ENCODE measurements at regions not wholly inside any gene's neighbourhood (a gene's known extent, or its start where the extent isn't known, plus 50 kb on each side); places are given as distances from the start of the nearest gene placed in this dataset.

DNA sequence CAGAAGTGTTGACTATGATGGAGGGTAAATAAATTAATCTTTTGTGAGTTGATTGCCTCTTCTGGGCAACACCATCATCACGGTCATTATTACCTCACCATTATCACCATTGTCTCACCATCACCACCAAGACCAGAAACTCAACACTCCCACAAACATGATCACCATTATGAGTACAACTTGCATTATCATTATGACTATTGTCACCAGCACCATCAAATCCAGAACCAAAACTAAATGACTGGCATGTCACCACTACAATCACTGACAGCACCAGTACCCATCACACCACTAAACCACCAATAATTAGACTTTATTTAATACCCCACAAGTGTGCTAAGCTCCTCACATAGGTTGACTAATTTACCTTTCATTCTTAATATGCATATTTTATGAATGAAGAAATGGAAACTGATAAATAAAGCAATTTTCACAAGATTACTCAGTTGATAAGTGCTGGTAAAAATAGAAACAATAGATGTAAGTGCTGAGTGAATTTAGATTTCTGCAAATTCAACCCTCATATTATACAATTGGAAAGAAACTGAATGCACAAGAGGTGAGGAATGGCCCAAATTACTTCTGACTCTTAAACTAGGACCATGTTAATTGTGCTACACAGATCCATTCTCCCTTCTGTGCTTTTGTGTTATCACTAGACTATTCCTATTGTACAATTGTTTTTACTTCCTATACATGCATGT, 517.8 kb upstream of the PAPPA start:
- Mint-ChIP-seq H3K27me3 (ENCODE audit: insufficient read depth) (peaks cover 30% of the 10 kb centered on the region), H3K4me1 (peaks cover 6% of the 10 kb centered on the region), H3K36me3 (ENCODE audit: low read depth) (no peaks in the 10 kb centered on the region), H3K9me3 (no peaks in the 10 kb centered on the region), H3K4me3 (no peak overlapping the region), H3K27ac (no peak overlapping the region)
- Histone ChIP-seq H3K27me3 (ENCODE audit: control insufficient read depth, insufficient read depth, low read length, poor library complexity, severe bottlenecking) (peaks cover 7% of the 10 kb centered on the region), H3K27ac (ENCODE audit: low read depth, low read length) (no peak overlapping the region), H3K9ac (ENCODE audit: extremely low read depth, low read length, poor library complexity, severe bottlenecking) (no peak overlapping the region), H3K4me1 (ENCODE audit: control insufficient read depth, insufficient read depth, low read length) (no peaks in the 10 kb centered on the region), H3K36me3 (ENCODE audit: control insufficient read depth, insufficient read depth, low read length) (no peaks in the 10 kb centered on the region), H3K9me3 (ENCODE audit: control insufficient read depth, low read length) (no peaks in the 10 kb centered on the region), H3K4me3 (ENCODE audit: low read length) (no peak overlapping the region)
- 80 to 84% methylated on average over 1 of the region's 1 CpG for WGBS, 2 experiments (ENCODE audit: insufficient coverage in 1 of 2, insufficient read length in 1 of 2)
- DNase-seq: no peak
- TF ChIP-seq, protein P1, sequence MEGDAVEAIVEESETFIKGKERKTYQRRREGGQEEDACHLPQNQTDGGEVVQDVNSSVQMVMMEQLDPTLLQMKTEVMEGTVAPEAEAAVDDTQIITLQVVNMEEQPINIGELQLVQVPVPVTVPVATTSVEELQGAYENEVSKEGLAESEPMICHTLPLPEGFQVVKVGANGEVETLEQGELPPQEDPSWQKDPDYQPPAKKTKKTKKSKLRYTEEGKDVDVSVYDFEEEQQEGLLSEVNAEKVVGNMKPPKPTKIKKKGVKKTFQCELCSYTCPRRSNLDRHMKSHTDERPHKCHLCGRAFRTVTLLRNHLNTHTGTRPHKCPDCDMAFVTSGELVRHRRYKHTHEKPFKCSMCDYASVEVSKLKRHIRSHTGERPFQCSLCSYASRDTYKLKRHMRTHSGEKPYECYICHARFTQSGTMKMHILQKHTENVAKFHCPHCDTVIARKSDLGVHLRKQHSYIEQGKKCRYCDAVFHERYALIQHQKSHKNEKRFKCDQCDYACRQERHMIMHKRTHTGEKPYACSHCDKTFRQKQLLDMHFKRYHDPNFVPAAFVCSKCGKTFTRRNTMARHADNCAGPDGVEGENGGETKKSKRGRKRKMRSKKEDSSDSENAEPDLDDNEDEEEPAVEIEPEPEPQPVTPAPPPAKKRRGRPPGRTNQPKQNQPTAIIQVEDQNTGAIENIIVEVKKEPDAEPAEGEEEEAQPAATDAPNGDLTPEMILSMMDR (conservative IDR thresholded peaks at IDR 0.05): no peak

DNA sequence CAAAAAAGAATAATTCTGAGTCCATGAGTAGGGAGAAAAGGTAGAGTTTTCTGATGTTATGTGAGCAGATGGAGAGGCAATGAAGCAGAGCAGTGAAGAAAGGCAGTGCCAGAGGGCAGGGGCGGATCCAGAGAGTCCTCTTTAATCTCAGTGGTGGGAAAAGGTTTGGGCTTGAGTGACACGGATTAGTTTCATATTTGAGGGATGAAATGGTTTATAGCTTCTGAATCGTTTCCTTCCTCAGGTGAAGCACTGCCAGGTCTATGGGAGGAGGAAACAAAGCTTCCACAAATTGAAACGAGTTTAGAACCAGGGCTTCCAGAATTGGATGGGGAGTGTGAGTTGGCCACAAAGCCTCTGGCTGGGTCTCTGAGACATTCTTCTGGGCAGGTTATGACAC, 517.0 kb upstream of the PAPPA start:
- Mint-ChIP-seq H3K9me3 (no peaks in the 10 kb centered on the region), H3K27me3 (ENCODE audit: insufficient read depth) (peaks cover 30% of the 10 kb centered on the region), H3K36me3 (ENCODE audit: low read depth) (no peaks in the 10 kb centered on the region), H3K27ac (no peak overlapping the region), H3K4me3 (no peak overlapping the region), H3K4me1 (peaks cover 6% of the 10 kb centered on the region)
- Histone ChIP-seq H3K27ac (ENCODE audit: low read depth, low read length) (no peak overlapping the region), H3K4me3 (ENCODE audit: low read length) (no peak overlapping the region), H3K9me3 (ENCODE audit: control insufficient read depth, low read length) (no peaks in the 10 kb centered on the region), H3K36me3 (ENCODE audit: control insufficient read depth, insufficient read depth, low read length) (no peaks in the 10 kb centered on the region), H3K9ac (ENCODE audit: extremely low read depth, low read length, poor library complexity, severe bottlenecking) (no peak overlapping the region), H3K27me3 (ENCODE audit: control insufficient read depth, insufficient read depth, low read length, poor library complexity, severe bottlenecking) (peaks cover 7% of the 10 kb centered on the region), H3K4me1 (ENCODE audit: control insufficient read depth, insufficient read depth, low read length) (no peaks in the 10 kb centered on the region)
- WGBS, 2 experiments (ENCODE audit: insufficient coverage in 1 of 2, insufficient read length in 1 of 2): 78 to 88% methylated on average over 4 of the region's 4 CpGs
- no peak for DNase-seq
- TF ChIP-seq, protein P1 (conservative IDR thresholded peaks at IDR 0.05): no peak

DNA sequence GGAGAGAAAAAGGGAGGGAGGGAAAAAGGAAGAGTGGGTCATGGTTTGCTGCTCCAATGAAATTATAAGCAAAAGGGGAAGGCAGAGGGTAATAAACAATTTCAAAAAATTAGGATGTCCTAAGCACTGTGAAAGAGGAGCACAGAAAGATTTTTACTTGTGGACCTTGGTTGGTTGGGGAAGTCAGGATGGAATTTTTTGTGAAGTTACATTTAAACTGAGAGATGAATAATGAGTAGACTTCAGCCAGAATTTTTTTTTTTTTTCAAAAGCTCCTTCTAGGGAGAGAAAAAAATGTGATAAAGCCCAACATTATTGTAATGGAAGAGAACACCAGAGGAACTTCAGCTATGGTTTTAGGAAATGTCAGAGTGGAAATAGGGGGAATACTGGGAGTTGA, 515.9 kb upstream of the PAPPA start:
- Mint-ChIP-seq H3K27ac (no peak overlapping the region), H3K9me3 (no peaks in the 10 kb centered on the region), H3K4me1 (peaks cover 3% of the 10 kb centered on the region), H3K27me3 (ENCODE audit: insufficient read depth) (peaks cover 25% of the 10 kb centered on the region), H3K4me3 (no peak overlapping the region), H3K36me3 (ENCODE audit: low read depth) (no peaks in the 10 kb centered on the region)
- Histone ChIP-seq H3K9me3 (ENCODE audit: control insufficient read depth, low read length) (no peaks in the 10 kb centered on the region), H3K9ac (ENCODE audit: extremely low read depth, low read length, poor library complexity, severe bottlenecking) (no peak overlapping the region), H3K27me3 (ENCODE audit: control insufficient read depth, insufficient read depth, low read length, poor library complexity, severe bottlenecking) (peaks cover 7% of the 10 kb centered on the region), H3K27ac (ENCODE audit: low read depth, low read length) (no peak overlapping the region), H3K4me1 (ENCODE audit: control insufficient read depth, insufficient read depth, low read length) (peaks cover 4% of the 10 kb centered on the region), H3K36me3 (ENCODE audit: control insufficient read depth, insufficient read depth, low read length) (no peaks in the 10 kb centered on the region), H3K4me3 (ENCODE audit: low read length) (no peak overlapping the region)
- TF ChIP-seq, protein P1 (conservative IDR thresholded peaks at IDR 0.05): no peak
- no peak for DNase-seq

Measured in endodermal cell (in vitro differentiated cells).